Effector memory CD4-positive, alpha-beta T cell (primary cell): ENCODE measurements at regions not wholly inside any gene's neighbourhood (a gene's known extent, or its start where the extent isn't known, plus 50 kb on each side); places are given as distances from the start of the nearest gene placed in this dataset.

ENCODE experiments used
- DNase-seq, 3 donors: peaks; one replicate each; pipeline ENCODE4 v3.0.0-alpha.2; 2020
- H3K27ac ChIP-seq: 2 replicates; pipeline ENCODE4 v1.7.0; 2013; ENCODE audit warnings: mild to moderate bottlenecking, low read length, moderate library complexity; ENCODE audit not compliant: insufficient read depth, poor library complexity, severe bottlenecking
- H3K27me3 ChIP-seq: replicated peaks from 2 replicates; pipeline ENCODE4 v1.7.0; 2013; ENCODE audit warnings: mild to moderate bottlenecking, low read length; ENCODE audit not compliant: insufficient read depth, control insufficient read depth, poor library complexity, severe bottlenecking
- H3K36me3 ChIP-seq: 2 replicates; pipeline ENCODE4 v1.7.0; 2013; ENCODE audit warnings: mild to moderate bottlenecking, low read length, moderate library complexity; ENCODE audit not compliant: control insufficient read depth, insufficient read depth
- H3K4me1 ChIP-seq: 2 replicates; pipeline ENCODE4 v1.7.0; 2013; ENCODE audit warnings: low read length, mild to moderate bottlenecking; ENCODE audit not compliant: control insufficient read depth, insufficient read depth, poor library complexity, severe bottlenecking
- H3K4me3 ChIP-seq: 2 replicates; pipeline ENCODE4 v1.7.0; 2013; ENCODE audit warnings: low read length, low read depth, mild to moderate bottlenecking; ENCODE audit not compliant: insufficient read depth, poor library complexity, severe bottlenecking
- H3K9me3 ChIP-seq: 2 replicates; pipeline ENCODE4 v1.7.0; 2013; ENCODE audit warnings: mild to moderate bottlenecking, low read length, moderate library complexity; ENCODE audit not compliant: control insufficient read depth

DNA sequence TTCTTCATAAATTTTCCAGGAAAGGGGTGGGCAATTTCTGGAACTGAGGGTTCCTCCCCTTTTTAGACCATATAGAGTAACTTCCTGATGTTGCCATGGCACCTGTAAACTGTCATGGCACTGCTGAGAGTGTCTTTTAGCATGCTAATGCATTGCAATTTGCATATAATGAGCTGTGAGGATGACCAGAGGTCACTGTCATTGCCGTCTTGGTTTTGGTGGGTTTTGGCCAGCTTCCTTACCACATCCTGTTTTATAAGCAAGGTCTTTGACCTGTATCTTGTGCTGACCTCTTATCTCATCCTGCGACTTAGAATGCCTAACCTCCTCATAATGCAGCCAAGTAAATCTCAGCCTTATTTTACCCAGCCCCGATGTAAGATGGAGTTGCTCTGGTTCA is 577.8 kb downstream of the NLGN4X start:
- H3K4me3 ChIP-seq: no peak overlapping the region
- no peaks in the 10 kb centered on the region for H3K27me3 ChIP-seq
- DNase-seq: no peak
- H3K9me3 ChIP-seq: no peaks in the 10 kb centered on the region
- H3K4me1 ChIP-seq: no peaks in the 10 kb centered on the region
- H3K27ac ChIP-seq: no peak overlapping the region
- H3K36me3 ChIP-seq: no peaks in the 10 kb centered on the region

GRCh38 chrX:5648941-5649568 is 579.6 kb downstream of the NLGN4X start:
- H3K4me3 ChIP-seq: no peak overlapping the region

DNA sequence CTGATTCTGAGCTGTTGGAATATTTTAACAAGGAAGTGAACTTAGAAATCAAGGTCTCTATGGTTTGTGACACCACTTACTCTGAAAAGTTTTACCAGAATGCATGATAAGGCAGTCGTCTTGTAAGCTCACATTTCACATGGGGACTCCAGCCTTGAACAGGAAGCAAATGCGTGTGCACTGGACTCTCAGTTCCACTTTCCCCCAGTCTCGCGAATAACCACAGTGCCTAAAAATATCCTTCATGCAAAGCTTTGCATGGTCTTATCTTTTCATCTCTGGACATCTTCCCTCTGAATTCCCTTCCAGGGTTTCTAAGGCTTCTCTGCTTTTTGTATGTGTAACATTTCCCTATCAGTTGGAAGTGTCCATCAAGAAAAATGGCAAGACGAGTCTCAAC is 581.8 kb downstream of the NLGN4X start:
- Histone ChIP-seq H3K27ac (no peak overlapping the region), H3K4me1 (no peaks in the 10 kb centered on the region), H3K27me3 (no peaks in the 10 kb centered on the region), H3K36me3 (no peaks in the 10 kb centered on the region), H3K9me3 (no peaks in the 10 kb centered on the region), H3K4me3 (no peak overlapping the region)
- DNase-seq: no peak

More at GRCh38 chrX:5648941-5649568, 579.6 kb downstream of the NLGN4X start:
- Histone ChIP-seq H3K9me3 (no peaks in the 10 kb centered on the region), H3K4me1 (no peaks in the 10 kb centered on the region), H3K36me3 (no peaks in the 10 kb centered on the region), H3K27me3 (no peaks in the 10 kb centered on the region), H3K27ac (no peak overlapping the region)
- DNase-seq: no peak

- no peaks in the 10 kb centered on the region for H3K9me3 ChIP-seq
- no peak overlapping the region for H3K27ac ChIP-seq
- no peaks in the 10 kb centered on the region for H3K27me3 ChIP-seq
- H3K4me3 ChIP-seq: no peak overlapping the region
- H3K36me3 ChIP-seq: no peaks in the 10 kb centered on the region
- no peak for DNase-seq
- H3K4me1 ChIP-seq: no peaks in the 10 kb centered on the region
Measured at GRCh38 chrX:5644776-5645175, 583.9 kb downstream of the NLGN4X start.

DNA sequence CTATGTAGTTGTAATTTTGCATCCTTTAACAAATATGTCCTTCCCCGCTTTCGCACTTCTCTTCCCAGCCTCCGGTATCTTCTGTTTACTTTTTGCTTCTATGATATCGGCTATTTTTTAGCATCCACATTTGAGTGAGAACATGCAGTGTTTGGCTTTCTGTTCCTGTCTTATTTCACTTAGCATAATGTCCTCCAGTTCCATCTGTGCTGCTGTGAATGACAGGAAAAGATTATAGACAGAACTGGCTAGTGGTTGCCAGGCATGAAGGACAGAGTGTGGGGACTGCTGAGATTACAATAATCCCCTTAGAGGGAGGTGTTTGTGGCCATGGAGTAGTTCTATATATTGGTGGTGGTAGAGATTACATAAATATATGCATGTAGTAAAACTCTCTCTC is 588.6 kb downstream of the NLGN4X start:
- Histone ChIP-seq H3K4me3 (no peak overlapping the region), H3K4me1 (no peaks in the 10 kb centered on the region), H3K36me3 (no peaks in the 10 kb centered on the region), H3K27ac (no peak overlapping the region), H3K27me3 (no peaks in the 10 kb centered on the region), H3K9me3 (no peaks in the 10 kb centered on the region)
- DNase-seq: no peak

GRCh38 chrX:5638572-5638971 is 590.1 kb downstream of the NLGN4X start:
- H3K36me3 ChIP-seq: no peaks in the 10 kb centered on the region
- H3K4me3 ChIP-seq: no peak overlapping the region
- H3K4me1 ChIP-seq: no peaks in the 10 kb centered on the region
- no peaks in the 10 kb centered on the region for H3K27me3 ChIP-seq
- no peak overlapping the region for H3K27ac ChIP-seq
- DNase-seq: no peak
- no peaks in the 10 kb centered on the region for H3K9me3 ChIP-seq

DNA sequence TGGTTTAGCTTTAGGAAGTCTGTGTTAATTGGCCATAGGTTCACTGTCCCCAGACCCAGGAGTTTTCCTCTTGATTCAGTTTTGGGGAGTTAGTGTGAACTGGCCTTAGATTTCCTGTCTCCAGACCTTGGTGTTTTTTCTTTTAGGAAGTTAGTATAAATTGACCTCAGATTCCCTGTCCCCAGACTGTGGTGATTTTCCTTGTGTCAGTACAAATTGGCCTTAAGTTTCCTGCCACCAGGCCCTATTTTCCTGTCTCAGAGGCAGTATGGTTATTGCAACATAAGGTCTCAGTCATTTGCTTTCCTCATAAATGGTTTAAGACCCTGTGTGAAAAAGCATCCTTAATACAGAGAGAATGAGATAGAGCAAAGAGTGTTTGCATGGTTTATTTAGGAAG is 595.8 kb downstream of the NLGN4X start:
- Histone ChIP-seq H3K36me3 (no peaks in the 10 kb centered on the region), H3K4me3 (no peak overlapping the region), H3K27ac (no peak overlapping the region), H3K4me1 (no peaks in the 10 kb centered on the region), H3K9me3 (no peaks in the 10 kb centered on the region), H3K27me3 (no peaks in the 10 kb centered on the region)
- no peak for DNase-seq

DNA sequence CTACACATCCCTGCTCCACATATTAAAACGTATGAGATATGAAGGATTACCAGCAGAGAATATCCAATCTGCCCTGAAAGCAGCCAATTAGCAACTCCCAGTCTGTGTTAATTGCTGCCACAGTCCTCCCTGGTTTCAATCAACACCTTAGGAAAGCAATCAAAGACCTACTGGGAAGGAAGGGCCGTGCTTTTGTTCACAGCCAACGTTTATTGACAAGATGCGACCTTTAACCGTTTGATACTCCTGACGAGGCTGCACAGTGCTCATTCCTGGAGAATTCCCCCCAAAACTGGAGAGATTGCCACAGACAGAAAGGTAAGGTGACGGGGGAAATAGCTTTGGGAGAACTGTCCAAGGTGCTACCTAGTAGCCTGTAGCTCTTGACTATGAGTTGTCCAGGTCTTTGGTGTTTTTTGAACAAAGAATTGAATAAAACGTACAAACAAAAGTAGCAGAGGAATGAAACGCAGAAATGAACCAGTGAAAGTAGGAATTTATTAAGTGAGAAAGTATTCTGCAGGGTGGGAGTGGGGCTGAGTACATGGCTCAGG is 596.5 kb downstream of the NLGN4X start:
- Histone ChIP-seq H3K36me3 (no peaks in the 10 kb centered on the region), H3K27me3 (no peaks in the 10 kb centered on the region), H3K9me3 (no peaks in the 10 kb centered on the region), H3K27ac (no peak overlapping the region), H3K4me3 (no peak overlapping the region), H3K4me1 (no peaks in the 10 kb centered on the region)
- DNase-seq: no peak

GRCh38 chrX:5617666-5618065 is 611.0 kb downstream of the NLGN4X start:
- Histone ChIP-seq H3K4me1 (no peaks in the 10 kb centered on the region), H3K4me3 (no peak overlapping the region), H3K36me3 (no peaks in the 10 kb centered on the region), H3K27me3 (no peaks in the 10 kb centered on the region), H3K27ac (no peak overlapping the region), H3K9me3 (no peaks in the 10 kb centered on the region)
- no peak for DNase-seq

DNA sequence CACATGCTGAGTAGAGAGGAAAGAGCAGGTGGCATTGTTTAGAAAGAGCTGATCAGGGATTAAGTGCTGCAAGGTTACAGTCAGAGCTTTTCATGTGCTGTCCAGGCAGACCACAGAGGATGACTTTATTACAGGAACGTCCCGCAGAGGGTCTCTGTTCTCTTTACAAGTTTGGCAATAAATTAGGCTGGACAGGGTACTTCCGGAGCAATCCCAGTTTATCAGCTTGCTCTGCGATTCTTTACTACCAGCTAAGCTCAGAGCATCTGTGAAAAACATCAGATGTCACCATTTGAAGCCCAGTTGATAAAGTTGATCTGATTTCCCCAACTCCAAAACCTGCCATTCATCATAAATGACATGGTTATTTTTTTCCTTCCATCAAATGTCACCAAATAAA is 633.1 kb downstream of the NLGN4X start:
- H3K4me1 ChIP-seq: no peaks in the 10 kb centered on the region
- H3K9me3 ChIP-seq: no peaks in the 10 kb centered on the region
- no peaks in the 10 kb centered on the region for H3K27me3 ChIP-seq
- no peak overlapping the region for H3K27ac ChIP-seq
- no peaks in the 10 kb centered on the region for H3K36me3 ChIP-seq
- DNase-seq: no peak
- H3K4me3 ChIP-seq: no peak overlapping the region
